SK-N-SH treated with all-trans-retinoic acid at 6 μM for 48 hours (cell line): ENCODE measurements at regions not wholly inside any gene's neighbourhood (a gene's known extent, or its start where the extent isn't known, plus 50 kb on each side); places are given as distances from the start of the nearest gene placed in this dataset.

Experiments used
- CSDC2 ChIP-seq: fragments of 250-450 bp; sonication (Bioruptor Pico); IDR thresholded peaks from 2 replicates; pipeline ENCODE4 v1.5.0; 2020; ENCODE audit warnings: mild to moderate bottlenecking, moderate library complexity
- PATZ1 ChIP-seq: fragments of 250-450 bp; sonication (Bioruptor Pico); IDR thresholded peaks from 2 replicates; pipeline ENCODE4 v1.8.0; 2020; ENCODE audit warnings: mild to moderate bottlenecking, moderate library complexity, borderline replicate concordance
- PPARA ChIP-seq: fragments of 250-450 bp; sonication (Bioruptor Pico); IDR thresholded peaks from 2 replicates; pipeline ENCODE4 v1.5.0; 2020; ENCODE audit warnings: mild to moderate bottlenecking, borderline replicate concordance
- TCF4 ChIP-seq: fragments of 250-450 bp; sonication (Bioruptor Pico); IDR thresholded peaks from 2 replicates; pipeline ENCODE4 v1.8.0; 2021; ENCODE audit warnings: mild to moderate bottlenecking, moderate library complexity, borderline replicate concordance
- TOX ChIP-seq: fragments of 250-450 bp; sonication (Bioruptor Pico); IDR thresholded peaks from 2 replicates; pipeline ENCODE4 v1.8.0; 2021; ENCODE audit warnings: mild to moderate bottlenecking, moderate library complexity, borderline replicate concordance
- ZFP3 ChIP-seq: fragments of 250-450 bp; sonication (Bioruptor Pico); IDR thresholded peaks from 2 replicates; pipeline ENCODE4 v1.5.0; 2020; ENCODE audit warnings: mild to moderate bottlenecking, moderate library complexity
- ZNF70 ChIP-seq: fragments of 450-650 bp; formaldehyde crosslinking; IDR thresholded peaks from 2 replicates; pipeline ENCODE4 v1.5.0; 2020; ENCODE audit warnings: mild to moderate bottlenecking, moderate library complexity

- no peak for TF ChIP-seq ZFP3 (CRISPR knock-in tag)
- TF ChIP-seq PPARA (CRISPR knock-in tag) = no peak
- TF ChIP-seq ZNF70 (CRISPR knock-in tag) = no peak
- no peak for TF ChIP-seq TOX (CRISPR knock-in tag)
- no peak for TF ChIP-seq CSDC2 (CRISPR knock-in tag)
- no peak for TF ChIP-seq PATZ1 (CRISPR knock-in tag)
- TF ChIP-seq TCF4 (CRISPR knock-in tag) = no peak
Measured at GRCh38 chr1:106756752-106757151, 299.7 kb upstream of the PRMT6 start.
